IPS-18c (cell line): ENCODE measurements at regions not wholly inside any gene's neighbourhood (a gene's known extent, or its start where the extent isn't known, plus 50 kb on each side); places are given as distances from the start of the nearest gene placed in this dataset.

Experiments used
- H3K4me3 ChIP-seq: 2 replicates; pipeline ENCODE4 v1.7.0; 2013; ENCODE audit warnings: low read depth, mild to moderate bottlenecking, low read length, moderate library complexity; ENCODE audit not compliant: insufficient read depth
- H3K9me3 ChIP-seq: one replicate; pipeline ENCODE4 v1.6.1; 2013; ENCODE audit warnings: mild to moderate bottlenecking, low read length, moderate library complexity; ENCODE audit not compliant: control insufficient read depth, insufficient read depth

DNA sequence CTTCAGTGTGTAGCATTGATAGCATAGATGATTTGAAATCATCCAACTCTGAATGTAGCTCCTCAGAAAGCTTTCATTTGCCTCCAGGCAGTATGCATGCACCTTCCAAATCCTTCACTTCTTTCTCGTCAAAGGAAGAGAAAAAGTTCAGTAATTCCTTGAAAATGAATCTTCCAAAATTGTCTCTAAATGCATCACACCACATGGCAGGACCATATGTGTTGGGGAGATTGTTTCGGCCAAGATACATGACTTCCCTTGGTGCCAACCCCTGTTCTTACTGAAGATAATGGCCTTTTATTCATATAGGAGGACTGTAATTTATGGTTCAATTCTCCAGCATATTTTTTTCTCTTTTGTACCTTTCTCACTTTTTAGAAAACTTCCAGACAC, 315.6 kb upstream of the SPRY2 start:
- peaks cover 2% of the 10 kb centered on the region for H3K9me3 ChIP-seq

DNA sequence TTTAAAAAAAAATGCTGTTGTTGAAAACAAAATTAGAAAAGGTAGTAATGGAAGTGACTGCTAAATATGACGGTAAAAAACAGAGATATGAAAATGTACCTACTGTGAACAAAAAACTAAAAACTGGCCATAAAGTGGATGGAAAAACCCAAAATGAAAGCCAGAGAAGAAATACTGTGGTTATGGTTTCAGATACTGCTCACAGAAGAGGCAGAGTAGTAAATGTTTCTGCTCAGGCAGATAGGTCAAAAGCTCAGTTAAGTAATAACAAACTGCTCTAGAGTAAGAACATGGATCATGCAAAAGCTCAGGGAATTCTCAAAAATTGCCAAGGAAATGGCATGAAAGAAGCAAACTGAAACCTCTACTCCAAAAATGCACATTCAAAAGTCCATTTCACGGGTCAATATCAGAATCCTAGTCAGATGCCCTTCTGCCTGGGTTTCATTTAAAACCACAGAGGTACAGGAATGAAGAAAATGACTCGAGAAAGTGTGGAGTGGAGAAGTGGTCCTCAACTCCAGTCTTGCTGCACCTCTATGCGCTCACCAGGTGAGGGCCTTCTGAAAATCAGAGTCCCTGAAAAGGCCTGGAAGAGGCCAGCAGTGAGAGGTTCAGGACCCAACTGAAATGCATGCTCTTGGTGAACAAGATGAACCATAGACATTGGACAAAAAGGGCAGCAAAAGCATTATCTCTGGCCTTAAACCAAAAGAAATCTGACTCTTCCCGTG, 315.0 kb upstream of the SPRY2 start:
- no peak overlapping the region for H3K4me3 ChIP-seq
- H3K9me3 ChIP-seq = peaks cover 2% of the 10 kb centered on the region

More for the DNA sequence above, 315.6 kb upstream of the SPRY2 start:
- H3K4me3 ChIP-seq = no peak overlapping the region

DNA sequence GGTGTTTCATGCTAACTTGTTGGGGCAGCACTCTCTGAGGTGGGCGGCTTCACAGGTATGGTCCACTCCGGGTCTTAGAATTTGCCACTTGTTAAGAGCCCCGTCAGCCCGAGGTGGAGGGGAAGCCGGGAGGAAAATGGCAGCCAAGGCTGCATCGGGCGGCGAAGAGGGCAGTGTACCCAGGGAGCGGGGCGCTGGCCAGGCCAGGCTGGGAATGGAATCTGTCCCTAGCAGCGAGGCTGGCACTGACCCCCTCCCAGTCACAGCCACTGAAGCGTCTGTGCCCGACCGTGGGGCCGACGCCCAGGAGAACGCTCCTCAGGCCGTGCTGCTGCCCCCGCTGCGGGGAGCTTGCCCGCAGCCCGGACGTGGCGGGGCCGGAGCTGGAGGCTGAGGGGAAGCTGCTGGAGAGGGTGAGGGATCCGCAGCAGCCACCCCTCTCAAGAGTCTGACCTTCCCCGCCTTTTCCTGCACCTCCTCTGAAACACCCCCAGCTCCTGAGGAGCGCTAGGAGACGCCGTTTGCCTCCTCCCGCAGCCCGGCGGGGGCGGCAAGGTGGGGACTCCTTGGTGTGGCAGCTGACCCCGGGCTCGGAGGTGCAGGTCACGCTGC, 313.8 kb upstream of the SPRY2 start:
- peaks cover 2% of the 10 kb centered on the region for H3K9me3 ChIP-seq
- no peak overlapping the region for H3K4me3 ChIP-seq

DNA sequence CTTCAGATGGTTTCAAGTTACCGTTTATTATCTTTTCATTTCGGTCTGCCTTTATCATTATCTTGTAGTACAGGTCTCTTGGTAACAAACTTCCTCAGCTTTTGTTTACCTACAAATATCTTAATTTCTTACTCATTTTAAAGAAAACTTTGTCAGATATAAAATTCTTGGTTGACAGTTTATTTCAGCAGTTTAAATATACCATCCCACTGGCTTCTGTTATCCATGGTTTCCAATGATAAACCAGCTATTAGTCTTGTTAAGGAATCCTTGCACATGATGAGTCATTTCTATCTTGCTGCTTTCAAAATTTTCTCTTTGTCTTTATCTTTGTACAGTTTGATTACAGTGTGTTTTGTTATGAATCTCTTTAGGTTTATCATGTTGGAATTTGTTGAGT, 308.3 kb upstream of the SPRY2 start:
- no peaks in the 10 kb centered on the region for H3K9me3 ChIP-seq
- no peak overlapping the region for H3K4me3 ChIP-seq

DNA sequence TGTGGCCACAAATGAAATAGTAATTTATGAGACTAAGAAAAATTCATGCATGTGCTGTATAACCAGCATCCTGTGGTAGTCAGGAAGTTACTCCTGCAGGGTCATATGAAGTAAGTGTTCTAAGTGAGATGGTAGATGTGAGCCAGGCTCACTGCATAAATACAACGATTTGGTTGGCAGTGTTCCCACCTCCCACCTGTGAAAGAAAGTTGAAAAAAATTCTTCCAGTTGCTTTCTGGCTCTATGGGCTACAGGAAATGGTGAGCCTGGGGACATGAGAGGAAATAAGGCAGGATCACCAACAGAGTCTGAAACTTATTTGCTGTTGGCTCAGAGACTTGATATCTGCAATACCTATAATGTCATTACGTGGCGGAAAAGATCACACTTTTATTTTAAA, 301.7 kb upstream of the SPRY2 start:
- Histone ChIP-seq H3K4me3 (no peak overlapping the region), H3K9me3 (no peaks in the 10 kb centered on the region)

DNA sequence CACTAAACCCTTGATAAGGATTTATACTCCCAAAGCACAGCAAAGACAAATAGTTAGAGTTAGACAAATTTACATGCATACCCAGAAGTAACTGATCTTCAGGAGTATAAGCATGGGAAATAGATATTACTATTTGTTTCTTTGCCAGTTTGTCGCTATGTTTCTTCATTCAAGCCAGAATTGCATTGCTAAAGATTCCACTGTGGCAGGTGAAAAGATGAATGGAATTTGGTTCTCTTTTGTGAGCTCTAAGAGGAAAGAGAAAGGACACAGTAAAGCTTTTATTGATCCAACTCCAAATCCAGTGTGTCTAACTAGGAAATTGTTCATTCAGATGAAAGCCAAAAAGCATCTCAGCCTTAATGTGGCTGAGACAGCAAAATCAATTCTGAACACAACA, 292.3 kb upstream of the SPRY2 start:
- H3K9me3 ChIP-seq = peaks cover 2% of the 10 kb centered on the region

DNA sequence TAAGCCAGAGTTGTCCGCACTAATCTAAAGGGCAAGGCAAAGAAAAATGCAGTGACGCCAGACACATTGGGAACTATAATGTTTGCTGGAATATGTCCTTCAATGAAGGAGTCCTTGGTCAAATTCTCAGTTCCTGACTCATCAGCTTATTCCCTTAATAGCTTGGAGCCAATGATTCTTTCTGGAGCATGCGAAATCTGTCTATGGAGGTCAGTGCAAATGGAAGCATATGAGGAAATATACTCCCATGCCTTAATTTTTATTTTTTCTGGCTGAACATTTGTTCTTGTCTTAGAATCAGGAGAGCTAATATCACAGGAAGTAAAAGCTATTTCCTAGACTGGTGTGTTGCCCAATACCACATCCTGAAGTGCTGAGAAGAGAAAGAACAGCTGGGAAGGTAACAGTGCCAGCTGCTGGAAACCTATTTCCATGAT, 289.8 kb upstream of the SPRY2 start:
- H3K9me3 ChIP-seq = peaks cover 2% of the 10 kb centered on the region

More for the DNA sequence above, 292.3 kb upstream of the SPRY2 start:
- H3K4me3 ChIP-seq = no peak overlapping the region

DNA sequence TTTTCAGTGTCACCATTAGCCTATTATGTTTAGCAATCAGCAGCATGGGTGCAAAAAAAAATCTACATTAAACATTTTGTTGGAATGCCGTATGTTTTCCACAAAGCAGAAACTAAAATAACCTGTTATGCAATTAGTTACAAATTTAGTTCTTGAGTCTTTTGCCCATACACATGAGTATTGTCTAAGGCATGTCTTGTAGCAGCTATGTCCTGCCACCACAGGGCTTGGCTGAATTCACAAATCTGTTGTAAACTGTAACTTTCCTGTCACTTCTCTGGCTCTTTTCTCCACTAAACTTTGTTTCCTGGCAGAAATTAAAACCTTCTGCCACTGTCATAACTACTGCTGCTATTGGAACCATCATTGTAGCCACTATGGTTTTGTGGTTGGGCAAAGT, 277.9 kb upstream of the SPRY2 start:
- no peak overlapping the region for H3K4me3 ChIP-seq

More for the DNA sequence above, 289.8 kb upstream of the SPRY2 start:
- H3K4me3 ChIP-seq = no peak overlapping the region

DNA sequence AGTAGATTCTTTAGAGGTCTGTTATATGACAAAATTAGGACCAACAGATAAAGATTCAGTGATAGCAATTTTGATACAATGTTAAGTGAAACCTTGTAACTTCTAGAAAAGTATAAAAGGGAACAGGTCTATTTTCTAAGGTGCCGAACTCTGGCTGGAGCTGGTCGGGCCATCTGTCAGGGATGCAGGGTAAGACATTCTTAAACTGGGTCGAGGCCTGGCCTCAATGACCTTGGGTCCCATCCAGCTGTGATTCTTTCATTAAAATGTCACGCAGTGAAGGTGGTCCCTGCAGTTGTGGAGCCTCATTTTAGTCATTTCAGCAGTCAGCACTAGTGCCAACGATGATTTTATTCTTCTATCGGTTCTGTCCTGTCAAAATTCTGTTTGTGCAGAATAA, 271.9 kb upstream of the SPRY2 start:
- H3K4me3 ChIP-seq = no peak overlapping the region

More for the DNA sequence above, 277.9 kb upstream of the SPRY2 start:
- no peaks in the 10 kb centered on the region for H3K9me3 ChIP-seq

DNA sequence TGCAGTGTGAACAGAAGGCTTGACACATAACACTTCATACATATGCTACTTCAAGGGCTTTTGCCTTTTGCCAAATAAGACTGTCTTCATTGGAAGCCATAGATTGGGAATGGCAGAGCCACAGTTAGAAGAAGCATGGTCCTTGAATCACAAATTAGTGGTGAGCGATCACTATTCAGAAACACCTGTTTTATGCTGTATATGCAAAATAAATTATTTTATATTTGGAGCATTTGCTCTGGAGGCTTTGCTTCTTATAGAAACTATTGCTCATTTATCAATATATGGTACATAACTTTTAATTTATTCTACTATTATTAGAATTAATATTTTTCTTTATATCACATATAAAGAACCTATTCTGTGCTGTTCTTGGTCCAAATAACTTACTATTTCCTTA, 270.4 kb upstream of the SPRY2 start:
- H3K9me3 ChIP-seq = no peaks in the 10 kb centered on the region
- no peak overlapping the region for H3K4me3 ChIP-seq

More for the DNA sequence above, 271.9 kb upstream of the SPRY2 start:
- no peaks in the 10 kb centered on the region for H3K9me3 ChIP-seq

DNA sequence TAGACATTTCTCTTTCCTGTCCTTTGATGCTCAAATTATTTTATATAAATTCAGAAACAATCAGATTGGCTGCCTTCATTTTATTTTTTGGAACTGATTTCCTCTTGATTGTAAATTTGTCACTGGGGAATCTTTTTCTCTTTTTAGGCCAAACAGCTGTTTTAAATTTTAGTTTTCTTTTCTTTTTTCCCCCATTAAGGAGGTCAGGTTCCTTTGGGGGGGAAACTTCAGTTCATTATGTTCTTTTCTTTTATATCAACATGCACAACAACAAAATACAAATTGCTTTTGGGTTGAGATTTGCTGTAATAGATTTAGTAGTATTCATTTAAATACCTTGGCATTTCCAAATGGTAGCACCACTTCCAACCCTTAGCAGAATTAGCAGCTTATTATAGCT, 264.8 kb upstream of the SPRY2 start:
- no peak overlapping the region for H3K4me3 ChIP-seq
- H3K9me3 ChIP-seq = no peaks in the 10 kb centered on the region

DNA sequence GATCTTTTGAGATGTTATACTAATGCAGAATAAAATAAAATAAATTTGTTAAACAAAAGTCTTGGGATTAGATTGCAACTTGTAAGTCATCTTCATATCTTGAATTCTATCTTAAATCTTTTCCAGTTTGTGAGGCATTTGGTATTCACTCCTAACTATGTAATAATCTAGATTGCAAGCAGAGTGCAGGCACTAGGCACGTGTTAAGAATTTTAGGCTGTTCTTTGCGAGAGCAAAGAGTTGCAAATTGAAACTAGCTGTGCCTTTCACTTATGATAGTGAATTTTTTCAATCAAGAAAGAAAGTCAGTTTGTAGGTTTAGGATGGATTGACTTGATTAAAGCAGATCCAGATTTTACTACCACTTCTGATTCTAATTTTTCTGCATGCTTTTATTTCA, 264.1 kb upstream of the SPRY2 start:
- H3K9me3 ChIP-seq = no peaks in the 10 kb centered on the region
- H3K4me3 ChIP-seq = no peak overlapping the region

DNA sequence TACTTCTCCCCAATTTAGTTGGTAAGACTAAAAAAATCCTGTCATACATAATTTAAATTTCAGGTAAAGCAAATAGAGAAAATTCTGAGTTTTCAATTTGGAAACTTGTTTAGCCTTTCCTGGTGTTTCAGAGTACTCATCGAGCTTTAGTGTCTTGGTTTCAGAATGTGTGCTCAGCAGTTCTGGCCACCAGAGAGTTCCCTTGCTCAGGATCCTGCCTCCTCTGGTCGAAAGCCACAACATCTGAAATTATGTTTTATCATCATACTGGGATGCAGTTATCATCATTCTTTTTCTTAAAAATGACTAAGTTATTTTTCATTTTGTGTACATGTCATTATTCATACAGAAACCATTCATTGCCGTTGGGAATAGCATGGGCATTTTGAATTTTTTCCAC, 263.2 kb upstream of the SPRY2 start:
- no peak overlapping the region for H3K4me3 ChIP-seq
- no peaks in the 10 kb centered on the region for H3K9me3 ChIP-seq

DNA sequence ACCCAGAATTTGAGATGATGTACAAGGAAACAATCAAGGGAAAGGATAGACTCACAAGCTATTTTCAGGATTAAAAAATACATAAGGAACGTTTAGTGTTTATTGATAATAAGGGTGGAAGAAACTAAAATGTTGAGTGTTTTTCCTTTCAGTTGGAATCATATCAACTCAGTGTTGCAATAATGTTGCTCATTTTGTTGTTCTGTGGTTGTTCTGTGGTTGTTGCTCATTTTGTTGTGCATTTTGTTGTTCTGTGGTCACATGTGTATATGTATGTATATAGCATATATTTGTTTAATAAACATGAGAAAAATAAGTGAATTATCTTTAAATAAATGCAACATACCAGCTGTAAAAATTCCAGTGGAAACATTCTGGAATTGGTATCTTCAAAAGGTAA, 262.4 kb upstream of the SPRY2 start:
- Histone ChIP-seq H3K9me3 (no peaks in the 10 kb centered on the region), H3K4me3 (no peak overlapping the region)

DNA sequence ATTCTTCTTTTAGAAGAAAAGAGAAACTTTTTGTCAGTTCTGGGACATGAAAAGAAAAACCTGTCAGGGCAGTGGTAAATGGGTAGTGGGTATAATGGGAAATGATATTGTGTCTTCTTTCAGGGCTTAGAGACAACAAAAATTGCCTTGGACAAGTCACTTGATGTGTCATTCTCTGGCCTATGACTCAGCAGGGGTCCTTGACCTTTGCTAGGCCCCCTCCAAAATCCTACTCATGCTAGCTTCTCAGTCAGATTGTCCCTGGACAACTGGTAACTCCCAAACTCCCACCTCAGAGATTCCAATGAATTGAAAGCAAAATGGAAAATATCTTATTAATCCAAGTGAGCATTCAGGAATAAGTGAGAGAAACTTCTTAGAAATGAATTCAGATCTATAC, 258.8 kb upstream of the SPRY2 start:
- Histone ChIP-seq H3K4me3 (no peak overlapping the region), H3K9me3 (no peaks in the 10 kb centered on the region)

DNA sequence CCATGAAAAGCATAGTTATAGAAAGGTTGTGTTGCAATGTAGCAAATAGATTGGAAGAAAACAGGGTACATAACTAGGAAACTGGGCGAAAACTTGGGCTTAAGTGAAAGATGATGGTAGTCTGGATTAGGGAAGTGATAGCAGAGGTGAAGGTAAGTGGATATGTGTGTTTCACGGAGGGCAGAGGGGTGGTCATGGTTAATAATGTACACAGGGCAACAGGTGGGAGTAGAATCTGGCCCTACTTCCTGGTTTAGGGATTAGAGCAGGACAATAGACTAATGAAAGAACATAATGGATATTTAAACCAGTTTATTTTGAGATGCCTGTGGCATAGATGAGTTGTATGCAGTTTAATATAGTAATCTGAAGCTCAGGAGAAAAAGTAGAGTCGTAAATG, 257.3 kb upstream of the SPRY2 start:
- Histone ChIP-seq H3K4me3 (no peak overlapping the region), H3K9me3 (no peaks in the 10 kb centered on the region)

DNA sequence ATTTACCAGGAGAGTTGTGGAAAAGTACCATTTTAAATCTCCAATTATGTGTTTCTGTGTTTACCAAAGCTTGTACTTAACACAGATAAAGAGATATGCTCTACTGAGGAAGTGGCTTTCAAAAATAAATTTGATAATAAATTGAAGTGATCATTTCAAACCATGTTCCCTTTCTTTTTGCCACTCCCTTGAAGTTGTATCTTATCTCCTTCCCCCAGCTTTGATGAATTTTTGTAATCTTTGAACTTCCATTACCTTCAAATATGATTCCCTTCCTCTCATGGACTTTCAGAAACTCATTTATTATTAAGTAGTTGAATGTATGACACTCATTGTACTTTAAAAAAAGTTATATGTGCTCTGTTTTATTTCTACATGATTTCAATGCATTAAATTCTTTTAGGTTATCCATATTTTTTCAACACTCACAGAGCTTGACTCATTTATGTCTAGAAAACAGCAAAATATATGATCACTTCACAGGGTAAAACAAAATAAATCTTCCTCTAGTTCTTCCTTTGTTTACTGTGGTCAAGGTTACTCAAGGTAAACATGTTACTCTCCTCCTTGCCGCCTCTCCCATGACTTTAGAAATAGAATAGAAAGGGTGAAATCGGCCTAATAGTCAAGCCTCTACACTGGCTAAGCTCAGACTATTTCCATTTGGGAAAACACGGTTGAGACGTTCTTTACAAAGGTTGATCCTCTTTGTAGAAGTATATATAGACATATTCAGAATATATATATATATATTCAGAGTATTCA, 251.2 kb upstream of the SPRY2 start:
- Histone ChIP-seq H3K4me3 (no peak overlapping the region), H3K9me3 (no peaks in the 10 kb centered on the region)

DNA sequence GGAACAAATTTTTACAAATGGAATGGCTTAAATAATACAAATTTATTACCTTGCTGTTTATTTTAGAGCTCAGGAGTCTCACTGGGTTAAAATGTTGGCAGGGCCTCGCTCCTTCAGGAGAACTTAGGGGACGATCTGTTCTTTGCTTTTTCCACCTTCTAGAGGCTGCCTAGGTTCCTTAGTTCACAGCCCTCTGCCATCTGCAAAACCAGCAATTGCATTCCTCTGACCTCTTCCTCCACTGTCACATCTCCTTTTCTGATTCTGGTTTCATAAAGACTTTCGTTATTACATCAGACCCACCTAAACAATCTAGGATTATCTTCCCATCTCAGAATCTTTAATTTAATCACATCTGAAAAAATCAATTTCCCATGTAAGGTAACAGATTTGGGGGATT, 249.6 kb upstream of the SPRY2 start:
- Histone ChIP-seq H3K4me3 (no peak overlapping the region), H3K9me3 (no peaks in the 10 kb centered on the region)
